Progenitor cell of endocrine pancreas (in vitro differentiated cells): ENCODE measurements at regions not wholly inside any gene's neighbourhood (a gene's known extent, or its start where the extent isn't known, plus 50 kb on each side); places are given as distances from the start of the nearest gene placed in this dataset.

Experiments used
- DNase-seq: peaks from one replicate; pipeline ENCODE4 v3.0.0; 2021; ENCODE audit warnings: low spot score; ENCODE audit not compliant: unreplicated experiment
- H3K27ac Mint-ChIP-seq: 2 replicates; pipeline ENCODE4 v1.8.0; 2021; ENCODE audit warnings: mild to moderate bottlenecking, moderate library complexity, mixed read lengths
- H3K27me3 Mint-ChIP-seq: 2 replicates; pipeline ENCODE4 v1.8.0; 2021; ENCODE audit warnings: mixed read lengths
- H3K36me3 Mint-ChIP-seq: 2 replicates; pipeline ENCODE4 v1.8.0; 2022; ENCODE audit warnings: mixed read lengths; ENCODE audit not compliant: insufficient read depth
- H3K4me1 Mint-ChIP-seq: 2 replicates; pipeline ENCODE4 v1.8.0; 2021; ENCODE audit warnings: low read depth, mixed read lengths
- H3K4me3 Mint-ChIP-seq: 2 replicates; pipeline ENCODE4 v1.8.0; 2021; ENCODE audit warnings: low read depth, mild to moderate bottlenecking, moderate library complexity, mixed read lengths
- H3K9me3 Mint-ChIP-seq: 2 replicates; pipeline ENCODE4 v1.8.0; 2021; ENCODE audit warnings: low read depth, mixed read lengths
- TF ChIP-seq, protein P1 (sequence below): fragments of 200-600 bp; sonication (generic); IDR thresholded peaks from one replicate; pipeline ENCODE4 v1.5.0; 2021; ENCODE audit warnings: antibody characterized with exemption, mild to moderate bottlenecking; ENCODE audit not compliant: unreplicated experiment

GRCh38 chr10:56975513-56975912 is 614.5 kb upstream of the ZWINT start:
- H3K4me1 Mint-ChIP-seq: peaks cover 7% of the 10 kb centered on the region
- H3K27ac Mint-ChIP-seq: no peak overlapping the region
- H3K36me3 Mint-ChIP-seq: no peaks in the 10 kb centered on the region
- no peaks in the 10 kb centered on the region for H3K9me3 Mint-ChIP-seq
- TF ChIP-seq, protein P1, sequence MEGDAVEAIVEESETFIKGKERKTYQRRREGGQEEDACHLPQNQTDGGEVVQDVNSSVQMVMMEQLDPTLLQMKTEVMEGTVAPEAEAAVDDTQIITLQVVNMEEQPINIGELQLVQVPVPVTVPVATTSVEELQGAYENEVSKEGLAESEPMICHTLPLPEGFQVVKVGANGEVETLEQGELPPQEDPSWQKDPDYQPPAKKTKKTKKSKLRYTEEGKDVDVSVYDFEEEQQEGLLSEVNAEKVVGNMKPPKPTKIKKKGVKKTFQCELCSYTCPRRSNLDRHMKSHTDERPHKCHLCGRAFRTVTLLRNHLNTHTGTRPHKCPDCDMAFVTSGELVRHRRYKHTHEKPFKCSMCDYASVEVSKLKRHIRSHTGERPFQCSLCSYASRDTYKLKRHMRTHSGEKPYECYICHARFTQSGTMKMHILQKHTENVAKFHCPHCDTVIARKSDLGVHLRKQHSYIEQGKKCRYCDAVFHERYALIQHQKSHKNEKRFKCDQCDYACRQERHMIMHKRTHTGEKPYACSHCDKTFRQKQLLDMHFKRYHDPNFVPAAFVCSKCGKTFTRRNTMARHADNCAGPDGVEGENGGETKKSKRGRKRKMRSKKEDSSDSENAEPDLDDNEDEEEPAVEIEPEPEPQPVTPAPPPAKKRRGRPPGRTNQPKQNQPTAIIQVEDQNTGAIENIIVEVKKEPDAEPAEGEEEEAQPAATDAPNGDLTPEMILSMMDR: no peak
- H3K27me3 Mint-ChIP-seq: peaks cover 51% of the 10 kb centered on the region
- no peak for DNase-seq
- no peak overlapping the region for H3K4me3 Mint-ChIP-seq

DNA sequence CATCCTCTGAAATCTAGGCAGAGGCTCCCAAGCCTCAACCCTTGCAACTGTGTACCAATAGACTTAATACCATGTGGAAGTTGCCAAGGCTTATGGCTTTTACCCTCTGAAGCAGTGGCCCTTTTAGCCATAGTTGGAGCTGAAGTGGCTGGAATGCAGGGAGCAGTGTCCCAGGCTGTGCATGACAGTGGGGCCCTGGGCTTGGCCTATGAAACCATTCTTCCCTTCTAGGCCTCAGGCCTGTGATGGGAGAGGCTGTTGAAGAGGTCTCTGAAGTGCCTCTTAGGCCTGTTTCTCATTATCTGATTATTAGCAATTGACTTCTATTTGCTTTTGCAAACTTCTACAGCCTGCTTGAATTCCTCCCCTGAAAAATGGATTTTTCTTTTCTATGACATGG is 612.7 kb upstream of the ZWINT start:
- no peak for DNase-seq
- TF ChIP-seq, protein P1: no peak
- Mint-ChIP-seq H3K4me3 (no peak overlapping the region), H3K9me3 (no peaks in the 10 kb centered on the region), H3K27me3 (peaks cover 42% of the 10 kb centered on the region), H3K27ac (no peak overlapping the region), H3K36me3 (no peaks in the 10 kb centered on the region), H3K4me1 (peaks cover 7% of the 10 kb centered on the region)

DNA sequence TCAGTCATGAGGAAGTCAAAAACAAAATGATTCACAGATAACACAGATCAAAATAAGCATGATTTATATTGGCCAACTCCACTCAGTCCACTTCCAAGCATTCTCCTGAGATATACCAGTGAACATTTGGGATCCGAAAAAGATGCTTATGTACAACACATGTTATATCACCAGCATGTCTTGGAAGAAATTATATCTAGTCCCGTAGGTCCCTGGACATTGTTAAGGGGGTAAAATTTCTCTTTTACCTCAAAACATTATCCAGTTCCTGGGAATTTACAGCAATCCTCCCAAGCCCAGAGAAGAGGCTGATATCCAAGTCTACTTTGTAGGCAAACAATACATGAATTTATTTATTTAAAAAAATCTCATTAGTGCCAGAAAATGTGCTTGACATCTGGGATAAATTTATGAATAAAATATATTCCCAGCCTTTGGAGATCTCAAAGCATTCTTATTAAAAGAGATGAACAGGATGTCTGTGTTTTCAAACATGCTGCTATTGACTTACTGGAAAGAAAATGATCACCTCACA is 582.2 kb upstream of the ZWINT start:
- no peak overlapping the region for H3K4me3 Mint-ChIP-seq
- TF ChIP-seq, protein P1: no peak
- H3K4me1 Mint-ChIP-seq: no peaks in the 10 kb centered on the region
- H3K9me3 Mint-ChIP-seq: peaks cover 6% of the 10 kb centered on the region
- no peak for DNase-seq
- H3K27ac Mint-ChIP-seq: no peak overlapping the region
- H3K36me3 Mint-ChIP-seq: no peaks in the 10 kb centered on the region
- H3K27me3 Mint-ChIP-seq: no peaks in the 10 kb centered on the region

- DNase-seq: no peak
- peaks cover 12% of the 10 kb centered on the region for H3K9me3 Mint-ChIP-seq
- no peaks in the 10 kb centered on the region for H3K4me1 Mint-ChIP-seq
- H3K36me3 Mint-ChIP-seq: peaks cover 2% of the 10 kb centered on the region
- H3K4me3 Mint-ChIP-seq: no peak overlapping the region
- no peaks in the 10 kb centered on the region for H3K27me3 Mint-ChIP-seq
- TF ChIP-seq, protein P1: no peak
- no peak overlapping the region for H3K27ac Mint-ChIP-seq
Observed at GRCh38 chr10:56934515-56934914, 573.5 kb upstream of the ZWINT start.

DNA sequence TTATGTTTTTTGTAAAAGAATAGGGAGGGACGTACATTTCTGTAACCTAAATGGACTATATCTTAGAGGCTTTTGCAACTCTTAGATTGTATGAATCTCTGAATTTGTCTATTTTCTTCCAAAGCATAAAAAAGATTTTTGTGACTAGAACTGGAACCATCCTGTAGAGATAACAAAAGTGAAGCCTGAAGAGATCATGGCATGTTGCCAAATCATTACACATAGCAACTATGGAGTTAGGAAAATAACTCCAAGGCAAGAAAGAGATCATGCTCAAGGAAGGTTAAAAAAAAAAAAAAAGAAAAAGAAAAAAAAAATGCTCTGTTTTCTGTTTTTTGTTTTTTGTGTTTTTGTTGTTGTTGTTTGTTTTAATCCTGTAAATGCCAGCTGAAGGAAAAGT is 567.7 kb upstream of the ZWINT start:
- Mint-ChIP-seq H3K36me3 (no peaks in the 10 kb centered on the region), H3K27me3 (no peaks in the 10 kb centered on the region), H3K4me1 (no peaks in the 10 kb centered on the region), H3K27ac (no peak overlapping the region), H3K9me3 (peaks cover 12% of the 10 kb centered on the region), H3K4me3 (no peak overlapping the region)
- TF ChIP-seq, protein P1: no peak
- DNase-seq: no peak
